GM12878 (cell line): ENCODE measurements at regions not wholly inside any gene's neighbourhood (a gene's known extent, or its start where the extent isn't known, plus 50 kb on each side); places are given as distances from the start of the nearest gene placed in this dataset.

ENCODE experiments used
- ATAC-seq: fragments of 200-7000 bp; cut with Tn5 transposase; 3 replicates; pipeline ENCODE4 v1.9.1; 2020; ENCODE audit warnings: mild to moderate bottlenecking, moderate library complexity
- BruUV-seq: library from RNA; stranded (reverse); fragments of 400-500 nt; replicated peaks from 2 replicates; lab custom pipeline; 2021; lab: Mats Ljungman, UMichigan
- CTCF ChIA-PET: fragments of 300-600 bp; sonication (Branson Sonifier 250); formaldehyde crosslinking; extraction: SDS; loops from one replicate; lab custom pipeline; 2021; ENCODE audit warnings: inconsistent platforms; lab: Yijun Ruan, JAX
- POLR2A ChIA-PET: fragments of 350-600 bp; formaldehyde crosslinking; extraction: SDS; loops from one replicate; lab custom pipeline; 2021; ENCODE audit warnings: inconsistent platforms; lab: Charles Lee
- RAD21 ChIA-PET: fragments of 300-600 bp; sonication (Branson Sonifier 250); formaldehyde crosslinking; loops from one replicate; lab custom pipeline; 2023; ENCODE audit warnings: antibody characterized with exemption; ENCODE audit not compliant: unreplicated experiment; lab: Charles Lee
- SMC1A ChIA-PET: fragments of 300-600 bp; sonication (Branson Sonifier 250); formaldehyde crosslinking; loops from one replicate; lab custom pipeline; 2023; ENCODE audit not compliant: unreplicated experiment, uncharacterized antibody; lab: Charles Lee
- DNase-seq: peaks from one replicate; pipeline ENCODE4 v3.0.0-alpha.2; 2011; ENCODE audit warnings: low read depth, low spot score
- FAIRE-seq: peaks from 3 replicates; lab custom pipeline; 2011; peaks lifted over from hg19 to GRCh38; lab: Jason Lieb, UNC
- H2AFZ ChIP-seq: 2 replicates; pipeline ENCODE4 v1.6.0; 2011; ENCODE audit warnings: low read depth, low read length, control low read depth; ENCODE audit not compliant: control insufficient read depth
- H3K27ac ChIP-seq: 2 replicates; pipeline ENCODE4 v1.5.1; 2011; ENCODE audit warnings: control low read depth; ENCODE audit not compliant: control insufficient read depth, insufficient read depth
- H3K27me3 ChIP-seq, 2 experiments: replicated peaks in 1 of 2; 2 replicates each; pipeline versions ENCODE4 v1.6.0 to v1.6.1; 2011; ENCODE audit warnings: low read length in 1 of 2; ENCODE audit not compliant: control insufficient read depth in 2 of 2, insufficient read depth in 2 of 2
- H3K36me3 ChIP-seq, 2 experiments: 2 replicates each; pipeline ENCODE4 v1.5.1; 2011; ENCODE audit warnings: low read length in 1 of 2; ENCODE audit not compliant: control insufficient read depth in 2 of 2, insufficient read depth in 2 of 2
- H3K4me1 ChIP-seq: 2 replicates; pipeline ENCODE4 v1.6.1; 2011; ENCODE audit warnings: mild to moderate bottlenecking, low read length, moderate library complexity, mixed read lengths; ENCODE audit not compliant: control insufficient read depth, insufficient read depth
- H3K4me2 ChIP-seq: 2 replicates; pipeline ENCODE4 v1.6.0; 2011; ENCODE audit warnings: control low read depth; ENCODE audit not compliant: control insufficient read depth, insufficient read depth
- H3K4me3 ChIP-seq: fragments of 200-600 bp; sonication (generic); 2 replicates; pipeline ENCODE4 v1.5.1; 2016
- H3K79me2 ChIP-seq: 2 replicates; pipeline ENCODE4 v1.6.0; 2011; ENCODE audit warnings: low read length; ENCODE audit not compliant: control insufficient read depth, insufficient read depth
- H3K9ac ChIP-seq: 2 replicates; pipeline ENCODE4 v1.8.0; 2011; ENCODE audit warnings: low read length, control low read depth, mixed read lengths; ENCODE audit not compliant: control insufficient read depth, insufficient read depth
- H3K9me3 ChIP-seq: replicated peaks from 3 replicates; pipeline ENCODE4 v1.5.1; 2011; ENCODE audit warnings: mild to moderate bottlenecking, low read length; ENCODE audit not compliant: control insufficient read depth, insufficient read depth
- H4K20me1 ChIP-seq: 2 replicates; pipeline ENCODE4 v1.6.0; 2011; ENCODE audit not compliant: control insufficient read depth, insufficient read depth
- CBX5 ChIP-seq: sonication (generic); IDR thresholded peaks from 2 replicates; pipeline ENCODE4 v1.6.1; 2016; ENCODE audit warnings: low read depth, moderate library complexity, mild to moderate bottlenecking, inconsistent platforms
- EED ChIP-seq: sonication (generic); IDR thresholded peaks from 2 replicates; pipeline ENCODE4 v1.6.1; 2016; ENCODE audit warnings: antibody characterized with exemption, low read depth
- EP300 ChIP-seq, 2 experiments: fragments of 150-350 bp in 1 of 2; IDR thresholded peaks; 2 replicates each; pipeline ENCODE4 v1.6.1; 2011 to 2012; ENCODE audit warnings: low read depth in 2 of 2, low read length in 2 of 2, borderline replicate concordance in 1 of 2, improper control_type of control experiment in 1 of 2, inconsistent platforms in 1 of 2; ENCODE audit not compliant: control insufficient read depth in 1 of 2
- ETV6 ChIP-seq, 2 experiments: fragments of 450-650 bp in 1 of 2; IDR thresholded peaks in 1 of 2; conservative IDR thresholded peaks in 1 of 2; 2 replicates each; pipeline ENCODE4 v1.6.1; 2014; ENCODE audit warnings: antibody characterized with exemption in 1 of 2, borderline replicate concordance in 1 of 2, low read depth in 1 of 2, mild to moderate bottlenecking in 1 of 2, moderate library complexity in 1 of 2
- FOS ChIP-seq: IDR thresholded peaks from 3 replicates; pipeline ENCODE4 v1.6.1; 2011; ENCODE audit warnings: borderline replicate concordance; ENCODE audit not compliant: insufficient read length; ENCODE audit errors: extremely low read depth
- IKZF2 ChIP-seq, 2 experiments: fragments of 450-650 bp; IDR thresholded peaks; 2 replicates each; pipeline ENCODE4 v1.6.1; 2017; ENCODE audit warnings: mild to moderate bottlenecking in 2 of 2, moderate library complexity in 2 of 2
- NR2C2 ChIP-seq: IDR thresholded peaks from 2 replicates; pipeline ENCODE4 v1.6.1; 2011; ENCODE audit warnings: borderline replicate concordance, low read depth; ENCODE audit not compliant: control insufficient read depth, insufficient read length
- NR2F1 ChIP-seq: fragments of 450-650 bp; conservative IDR thresholded peaks from 2 replicates; pipeline ENCODE4 v1.6.1; 2017; ENCODE audit warnings: mild to moderate bottlenecking
- RELA ChIP-seq: fragments of 450-650 bp; IDR thresholded peaks from 2 replicates; pipeline ENCODE4 v1.8.0; 2014; ENCODE audit warnings: borderline replicate concordance; ENCODE audit not compliant: partially characterized antibody
- SREBF1 ChIP-seq: IDR thresholded peaks from 2 replicates; pipeline ENCODE4 v1.6.1; 2012; ENCODE audit warnings: mild to moderate bottlenecking, low read length
- STAT1 ChIP-seq: fragments of 450-650 bp; conservative IDR thresholded peaks from 2 replicates; pipeline ENCODE4 v1.6.1; 2014; ENCODE audit warnings: antibody characterized with exemption, mild to moderate bottlenecking
- YBX1 ChIP-seq: fragments of 450-650 bp; IDR thresholded peaks from 2 replicates; pipeline ENCODE4 v1.6.1; 2016; ENCODE audit warnings: antibody characterized with exemption
- YY1 ChIP-seq: IDR thresholded peaks from 2 replicates; pipeline ENCODE4 v1.6.1; 2011; ENCODE audit warnings: low read depth, mild to moderate bottlenecking, low read length
- in situ Hi-C: fragments of 300-500 bp; cut with MboI; formaldehyde crosslinking; loops from 9 replicates; pipeline ENCODE4 v1.14.3; 2018; ENCODE audit warnings: mixed read lengths
- intact Hi-C: fragments of 100-400 bp; cut with micrococcal nuclease; formaldehyde crosslinking; loops from one replicate; pipeline ENCODE4 v1.14.2; 2022; ENCODE audit not compliant: unreplicated experiment
- TF ChIP-seq, protein P1 (sequence below): IDR thresholded peaks from 2 replicates; pipeline ENCODE4 v1.6.1; 2012; ENCODE audit warnings: improper control_type of control experiment, low read depth, low read length; ENCODE audit not compliant: insufficient replicate concordance

DNA sequence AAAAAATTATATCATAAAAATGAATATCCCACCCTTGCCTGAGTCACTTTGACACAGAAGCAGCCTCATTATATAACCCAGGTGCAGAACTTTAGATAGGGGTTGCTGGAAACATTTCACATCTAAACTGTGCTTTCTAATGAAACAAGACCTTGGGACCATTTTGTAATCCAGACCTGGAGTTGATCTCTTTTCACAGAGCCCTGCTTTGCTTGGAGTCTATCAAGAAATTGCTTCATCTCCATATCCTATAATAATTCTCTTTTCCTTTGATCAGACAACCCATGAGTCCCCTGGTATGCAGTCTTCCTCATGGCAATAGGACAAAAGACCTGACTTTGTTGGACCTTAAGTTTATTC, 76.3 kb downstream of the HSD17B6 start:
- no peaks in the 10 kb centered on the region for H3K36me3 ChIP-seq
- POLR2A ChIA-PET = no interaction called here
- no peaks in the 10 kb centered on the region for H3K9me3 ChIP-seq
- in situ Hi-C loops (loop anchor here (5.0 kb wide), 1 partner anchor 148 kb away; no protein-coding TSS in a partner anchor), intact Hi-C loops (no loop called here)
- CTCF ChIA-PET = interaction anchor here (0.8 to 3.3 kb wide), 13 partner anchors 12 to 272 kb away, joined by 3 to 35 read pairs (median 4); partner anchors contain the start of gene STAT6
- no peak overlapping the region for H3K27ac ChIP-seq
- no peak overlapping the region for H3K4me2 ChIP-seq
- BruUV-seq = no TSS peak
- no peak overlapping the region for H3K9ac ChIP-seq
- H3K27me3 ChIP-seq = no peaks in the 10 kb centered on the region
- H2AFZ ChIP-seq = no peak overlapping the region
- ATAC-seq (no peak), DNase-seq (no peak), FAIRE-seq (no peak)
- TF ChIP-seq EED = no peak
- no peak for TF ChIP-seq YBX1
- TF ChIP-seq, protein P1, sequence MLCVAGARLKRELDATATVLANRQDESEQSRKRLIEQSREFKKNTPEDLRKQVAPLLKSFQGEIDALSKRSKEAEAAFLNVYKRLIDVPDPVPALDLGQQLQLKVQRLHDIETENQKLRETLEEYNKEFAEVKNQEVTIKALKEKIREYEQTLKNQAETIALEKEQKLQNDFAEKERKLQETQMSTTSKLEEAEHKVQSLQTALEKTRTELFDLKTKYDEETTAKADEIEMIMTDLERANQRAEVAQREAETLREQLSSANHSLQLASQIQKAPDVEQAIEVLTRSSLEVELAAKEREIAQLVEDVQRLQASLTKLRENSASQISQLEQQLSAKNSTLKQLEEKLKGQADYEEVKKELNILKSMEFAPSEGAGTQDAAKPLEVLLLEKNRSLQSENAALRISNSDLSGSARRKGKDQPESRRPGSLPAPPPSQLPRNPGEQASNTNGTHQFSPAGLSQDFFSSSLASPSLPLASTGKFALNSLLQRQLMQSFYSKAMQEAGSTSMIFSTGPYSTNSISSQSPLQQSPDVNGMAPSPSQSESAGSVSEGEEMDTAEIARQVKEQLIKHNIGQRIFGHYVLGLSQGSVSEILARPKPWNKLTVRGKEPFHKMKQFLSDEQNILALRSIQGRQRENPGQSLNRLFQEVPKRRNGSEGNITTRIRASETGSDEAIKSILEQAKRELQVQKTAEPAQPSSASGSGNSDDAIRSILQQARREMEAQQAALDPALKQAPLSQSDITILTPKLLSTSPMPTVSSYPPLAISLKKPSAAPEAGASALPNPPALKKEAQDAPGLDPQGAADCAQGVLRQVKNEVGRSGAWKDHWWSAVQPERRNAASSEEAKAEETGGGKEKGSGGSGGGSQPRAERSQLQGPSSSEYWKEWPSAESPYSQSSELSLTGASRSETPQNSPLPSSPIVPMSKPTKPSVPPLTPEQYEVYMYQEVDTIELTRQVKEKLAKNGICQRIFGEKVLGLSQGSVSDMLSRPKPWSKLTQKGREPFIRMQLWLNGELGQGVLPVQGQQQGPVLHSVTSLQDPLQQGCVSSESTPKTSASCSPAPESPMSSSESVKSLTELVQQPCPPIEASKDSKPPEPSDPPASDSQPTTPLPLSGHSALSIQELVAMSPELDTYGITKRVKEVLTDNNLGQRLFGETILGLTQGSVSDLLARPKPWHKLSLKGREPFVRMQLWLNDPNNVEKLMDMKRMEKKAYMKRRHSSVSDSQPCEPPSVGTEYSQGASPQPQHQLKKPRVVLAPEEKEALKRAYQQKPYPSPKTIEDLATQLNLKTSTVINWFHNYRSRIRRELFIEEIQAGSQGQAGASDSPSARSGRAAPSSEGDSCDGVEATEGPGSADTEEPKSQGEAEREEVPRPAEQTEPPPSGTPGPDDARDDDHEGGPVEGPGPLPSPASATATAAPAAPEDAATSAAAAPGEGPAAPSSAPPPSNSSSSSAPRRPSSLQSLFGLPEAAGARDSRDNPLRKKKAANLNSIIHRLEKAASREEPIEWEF = no peak
- TF ChIP-seq EP300 (IDR thresholded peaks at IDR 0.05; ENCODE audit: borderline replicate concordance in 1 of 2, control insufficient read depth in 1 of 2, low read depth in 2 of 2, low read length in 2 of 2) = no peak
- TF ChIP-seq NR2F1 = no peak
- TF ChIP-seq IKZF2 (IDR thresholded peaks at IDR 0.05) = no peak
- no peak for TF ChIP-seq FOS
- TF ChIP-seq RELA = no peak
- TF ChIP-seq ETV6 (conservative IDR thresholded peaks at IDR 0.05 in 1 of 2, IDR thresholded peaks at IDR 0.05 in 1 of 2; ENCODE audit: borderline replicate concordance in 1 of 2, low read depth in 1 of 2) = no peak
- no peak for TF ChIP-seq SREBF1
- TF ChIP-seq CBX5 = no peak
- no peak for TF ChIP-seq YY1
- no peak for TF ChIP-seq NR2C2
- no peak for TF ChIP-seq STAT1
- H3K4me1 ChIP-seq = no peaks in the 10 kb centered on the region
- RAD21 ChIA-PET = interaction anchor here (1.3 to 1.8 kb wide), 4 partner anchors 73 to 165 kb away, joined by 5 to 12 read pairs (median 7); no protein-coding TSS in a partner anchor
- no peak overlapping the region for H3K4me3 ChIP-seq
- no peaks in the 10 kb centered on the region for H3K79me2 ChIP-seq
- SMC1A ChIA-PET = interaction anchor here (0.7 to 1.7 kb wide), 10 partner anchors 73 to 273 kb away, joined by 3 to 10 read pairs (median 4); partner anchors contain the start of gene HSD17B6
- H4K20me1 ChIP-seq = no peaks in the 10 kb centered on the region
